Type B pancreatic cell (in vitro differentiated cells): ENCODE measurements at regions not wholly inside any gene's neighbourhood (a gene's known extent, or its start where the extent isn't known, plus 50 kb on each side); places are given as distances from the start of the nearest gene placed in this dataset.

Experiments
- DNase-seq: peaks from one replicate; pipeline ENCODE4 v3.0.0; 2021; ENCODE audit warnings: mixed read lengths; ENCODE audit not compliant: unreplicated experiment; ENCODE audit errors: extremely low spot score
- H3K27ac Mint-ChIP-seq: 2 replicates; pipeline ENCODE4 v1.8.0; 2021; ENCODE audit warnings: mild to moderate bottlenecking, mixed read lengths
- H3K27me3 Mint-ChIP-seq: 2 replicates; pipeline ENCODE4 v1.8.0; 2021; ENCODE audit warnings: mixed read lengths
- H3K36me3 Mint-ChIP-seq: 2 replicates; pipeline ENCODE4 v1.8.0; 2021; ENCODE audit warnings: mixed read lengths
- H3K4me1 Mint-ChIP-seq: one replicate; pipeline ENCODE4 v1.8.0; 2021; ENCODE audit warnings: mixed read lengths; ENCODE audit not compliant: unreplicated experiment
- H3K4me3 Mint-ChIP-seq: 2 replicates; pipeline ENCODE4 v1.8.0; 2021; ENCODE audit warnings: mild to moderate bottlenecking, mixed read lengths
- H3K9me3 Mint-ChIP-seq: 2 replicates; pipeline ENCODE4 v1.8.0; 2021; ENCODE audit warnings: mixed read lengths
- TF ChIP-seq, protein P1 (sequence below): fragments of 200-600 bp; sonication (generic); conservative IDR thresholded peaks from 2 replicates; pipeline ENCODE4 v1.5.0; 2021; ENCODE audit warnings: antibody characterized with exemption, mild to moderate bottlenecking

DNA sequence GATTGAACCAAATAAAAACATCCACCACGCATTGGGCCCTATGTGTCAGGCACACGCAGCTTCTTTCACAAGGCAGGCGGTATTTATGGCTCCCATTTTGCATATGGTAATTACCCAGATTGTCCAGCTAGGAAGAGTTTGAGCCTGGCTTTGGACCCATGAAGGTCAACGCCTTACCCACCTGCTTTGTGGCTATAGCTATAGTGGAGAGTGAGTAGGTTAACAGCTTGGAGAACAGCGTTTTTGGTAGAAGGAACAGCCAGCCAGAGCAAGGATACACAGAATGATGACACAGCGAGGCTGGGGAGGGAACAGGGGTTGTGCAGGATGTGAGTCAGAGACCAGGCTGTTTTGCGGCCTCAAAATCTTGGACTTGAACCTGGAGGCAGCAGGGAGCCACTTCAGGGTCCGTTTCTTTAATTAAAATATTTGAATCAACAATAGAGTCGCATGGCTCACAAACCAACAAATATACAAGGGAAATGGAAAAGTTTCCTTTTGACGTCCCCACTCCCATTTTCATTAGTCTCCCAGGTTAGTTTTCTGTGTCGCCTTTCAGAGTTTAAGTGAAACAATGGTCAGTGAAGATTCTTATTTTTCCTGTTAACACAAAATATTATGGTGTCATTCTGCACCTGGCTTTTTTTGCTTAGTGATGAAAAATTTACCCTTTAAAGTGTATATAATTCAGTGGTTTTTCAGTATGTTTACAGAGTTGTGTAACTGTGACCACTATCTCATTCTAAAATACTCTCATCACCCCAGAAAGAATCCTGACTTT lies 118.2 kb upstream of the STX18 start:
- TF ChIP-seq, protein P1, sequence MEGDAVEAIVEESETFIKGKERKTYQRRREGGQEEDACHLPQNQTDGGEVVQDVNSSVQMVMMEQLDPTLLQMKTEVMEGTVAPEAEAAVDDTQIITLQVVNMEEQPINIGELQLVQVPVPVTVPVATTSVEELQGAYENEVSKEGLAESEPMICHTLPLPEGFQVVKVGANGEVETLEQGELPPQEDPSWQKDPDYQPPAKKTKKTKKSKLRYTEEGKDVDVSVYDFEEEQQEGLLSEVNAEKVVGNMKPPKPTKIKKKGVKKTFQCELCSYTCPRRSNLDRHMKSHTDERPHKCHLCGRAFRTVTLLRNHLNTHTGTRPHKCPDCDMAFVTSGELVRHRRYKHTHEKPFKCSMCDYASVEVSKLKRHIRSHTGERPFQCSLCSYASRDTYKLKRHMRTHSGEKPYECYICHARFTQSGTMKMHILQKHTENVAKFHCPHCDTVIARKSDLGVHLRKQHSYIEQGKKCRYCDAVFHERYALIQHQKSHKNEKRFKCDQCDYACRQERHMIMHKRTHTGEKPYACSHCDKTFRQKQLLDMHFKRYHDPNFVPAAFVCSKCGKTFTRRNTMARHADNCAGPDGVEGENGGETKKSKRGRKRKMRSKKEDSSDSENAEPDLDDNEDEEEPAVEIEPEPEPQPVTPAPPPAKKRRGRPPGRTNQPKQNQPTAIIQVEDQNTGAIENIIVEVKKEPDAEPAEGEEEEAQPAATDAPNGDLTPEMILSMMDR = no peak
- H3K4me1 Mint-ChIP-seq = peaks cover 4% of the 10 kb centered on the region
- DNase-seq = no peak

DNA sequence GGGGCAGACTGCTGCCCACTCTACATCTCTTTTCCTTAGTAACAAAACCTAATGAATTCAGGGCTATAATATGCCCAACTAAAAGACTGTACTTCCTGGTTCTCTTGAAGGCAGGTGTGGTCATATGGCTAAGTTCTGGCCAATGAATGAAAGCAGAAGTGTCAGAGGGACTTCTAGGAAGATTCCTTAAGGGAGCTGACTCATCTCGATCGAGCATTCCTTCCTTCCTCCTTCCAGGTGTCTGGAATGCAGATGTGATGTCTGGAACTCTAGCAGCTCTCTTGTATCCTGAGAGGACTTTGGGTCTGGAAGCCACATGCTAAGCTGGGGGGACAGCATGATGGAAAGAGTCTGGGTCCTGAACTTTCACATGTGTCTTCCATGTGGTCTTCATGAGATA lies 116.2 kb upstream of the STX18 start:
- Mint-ChIP-seq H3K4me1 (peaks cover 4% of the 10 kb centered on the region), H3K4me3 (no peak overlapping the region), H3K9me3 (no peaks in the 10 kb centered on the region), H3K27ac (no peak overlapping the region), H3K27me3 (no peaks in the 10 kb centered on the region), H3K36me3 (peaks cover 7% of the 10 kb centered on the region)
- DNase-seq = no peak
- TF ChIP-seq, protein P1 = no peak

More for the DNA sequence above, 118.2 kb upstream of the STX18 start:
- no peaks in the 10 kb centered on the region for H3K9me3 Mint-ChIP-seq
- H3K27me3 Mint-ChIP-seq = no peaks in the 10 kb centered on the region
- peaks cover 7% of the 10 kb centered on the region for H3K36me3 Mint-ChIP-seq
- H3K4me3 Mint-ChIP-seq = no peak overlapping the region
- H3K27ac Mint-ChIP-seq = no peak overlapping the region

DNA sequence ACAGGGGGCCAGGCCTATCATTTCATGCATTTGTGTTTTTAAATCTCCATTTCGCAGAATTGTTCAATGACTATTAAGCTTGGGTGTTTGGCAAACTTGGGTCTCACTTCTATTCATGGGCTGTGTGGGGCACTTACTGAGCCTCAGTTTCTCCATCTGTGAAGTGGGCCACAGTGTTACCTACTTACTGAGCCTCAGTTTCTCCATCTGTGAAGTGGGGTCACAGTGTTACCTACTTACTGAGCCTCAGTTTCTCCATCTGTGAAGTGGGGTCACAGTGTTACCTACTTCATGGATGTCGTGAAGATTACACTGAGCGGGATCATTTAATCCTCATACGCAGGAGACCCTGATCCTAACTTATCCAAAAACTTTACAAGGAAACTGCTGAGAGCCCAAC lies 115.1 kb upstream of the STX18 start:
- DNase-seq = no peak
- no peaks in the 10 kb centered on the region for H3K4me1 Mint-ChIP-seq
- peaks cover 7% of the 10 kb centered on the region for H3K36me3 Mint-ChIP-seq
- H3K9me3 Mint-ChIP-seq = no peaks in the 10 kb centered on the region
- H3K27me3 Mint-ChIP-seq = no peaks in the 10 kb centered on the region
- H3K4me3 Mint-ChIP-seq = no peak overlapping the region
- TF ChIP-seq, protein P1 = no peak
- no peak overlapping the region for H3K27ac Mint-ChIP-seq

DNA sequence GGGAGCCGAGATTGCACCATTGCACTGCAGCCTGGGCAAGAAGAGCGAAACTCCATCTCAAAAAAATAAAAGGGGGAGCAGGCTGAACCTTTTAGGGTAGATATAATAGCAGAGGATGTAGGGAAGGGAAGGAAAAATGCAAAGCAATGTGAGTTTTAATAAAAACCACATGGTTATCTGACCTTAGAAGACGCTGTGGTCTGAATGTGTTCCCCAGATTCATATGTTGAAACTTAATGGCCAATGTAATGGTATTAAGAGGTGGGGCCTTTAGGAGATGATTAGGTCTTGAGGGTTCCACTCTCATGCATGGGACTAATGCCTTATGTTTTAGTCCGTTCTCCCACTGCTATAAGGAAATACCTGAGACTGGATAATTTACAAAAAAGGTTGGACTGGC lies 114.1 kb upstream of the STX18 start:
- Mint-ChIP-seq H3K27me3 (no peaks in the 10 kb centered on the region), H3K27ac (no peak overlapping the region), H3K4me3 (no peak overlapping the region), H3K36me3 (peaks cover 7% of the 10 kb centered on the region), H3K9me3 (no peaks in the 10 kb centered on the region), H3K4me1 (no peaks in the 10 kb centered on the region)
- TF ChIP-seq, protein P1 = no peak
- DNase-seq = no peak

DNA sequence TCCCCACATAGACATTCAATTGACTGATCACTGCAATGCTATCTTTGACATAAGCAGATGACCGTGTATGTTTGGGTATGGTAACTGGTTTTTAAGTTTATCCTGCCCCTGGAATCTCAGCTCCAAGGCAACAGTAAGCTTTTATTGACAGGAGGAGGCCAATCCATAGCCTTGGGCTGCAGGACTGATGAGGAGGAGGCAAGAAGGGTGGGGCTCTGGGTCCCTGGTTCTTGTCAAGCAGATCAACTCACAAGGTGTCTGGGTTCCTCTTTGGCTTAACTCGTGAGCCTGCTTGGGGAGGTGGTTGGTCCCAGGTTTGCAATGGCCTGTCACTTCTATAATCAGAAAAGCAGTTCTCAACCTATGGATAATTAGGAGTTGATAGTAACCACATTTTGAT lies 113.2 kb upstream of the STX18 start:
- TF ChIP-seq, protein P1 = no peak
- H3K9me3 Mint-ChIP-seq = no peaks in the 10 kb centered on the region
- no peak overlapping the region for H3K4me3 Mint-ChIP-seq
- no peak for DNase-seq
- no peaks in the 10 kb centered on the region for H3K27me3 Mint-ChIP-seq
- peaks cover 7% of the 10 kb centered on the region for H3K36me3 Mint-ChIP-seq
- peak overlapping the region; percentile 64 for H3K27ac Mint-ChIP-seq
- H3K4me1 Mint-ChIP-seq = no peaks in the 10 kb centered on the region
